ENCODE measurements at regions not wholly inside any gene's neighbourhood (a gene's known extent, or its start where the extent isn't known, plus 50 kb on each side); places are given as distances from the start of the nearest gene placed in this dataset.

GRCh38 chr7:80348223-80348622, 163.6 kb downstream of the GNAT3 start:
- DNase-seq (ENCODE audit: low spot score in 2 of 2) (no peak), FAIRE-seq (no peak)

GRCh38 chr7:80347173-80347572, 164.7 kb downstream of the GNAT3 start:
- DNase-seq (ENCODE audit: low spot score in 2 of 2) (no peak), FAIRE-seq (no peak)

- no peak for FAIRE-seq
Measured at GRCh38 chr7:80346704-80347103, 165.2 kb downstream of the GNAT3 start.

GRCh38 chr7:80335511-80336231, 176.2 kb downstream of the GNAT3 start:
- no peak for FAIRE-seq
- DNase-seq (ENCODE audit: low spot score in 2 of 2): no peak

More at GRCh38 chr7:80346704-80347103, 165.2 kb downstream of the GNAT3 start:
- DNase-seq (ENCODE audit: low spot score in 2 of 2): no peak

- no peak for DNase-seq (ENCODE audit: low spot score in 2 of 2)
- FAIRE-seq: no peak
Measured at GRCh38 chr7:80334908-80335307, 177.0 kb downstream of the GNAT3 start.

GRCh38 chr7:80334196-80334595, 177.7 kb downstream of the GNAT3 start:
- DNase-seq (ENCODE audit: low spot score in 2 of 2) (no peak), FAIRE-seq (no peak)

GRCh38 chr7:80333040-80333439, 178.8 kb downstream of the GNAT3 start:
- no peak for FAIRE-seq

GRCh38 chr7:80330434-80330833, 181.4 kb downstream of the GNAT3 start:
- FAIRE-seq: no peak
- DNase-seq (ENCODE audit: low spot score in 2 of 2): no peak

More at GRCh38 chr7:80333040-80333439, 178.8 kb downstream of the GNAT3 start:
- DNase-seq (ENCODE audit: low spot score in 2 of 2): no peak

GRCh38 chr7:80324032-80324431, 187.8 kb downstream of the GNAT3 start:
- FAIRE-seq: no peak
- no peak for DNase-seq (ENCODE audit: low spot score in 2 of 2)

- no peak for DNase-seq (ENCODE audit: low spot score in 2 of 2)
Measured at GRCh38 chr7:80319461-80319860, 184.8 kb downstream of the GNAI1 start.

GRCh38 chr7:80318081-80318480, 183.4 kb downstream of the GNAI1 start:
- FAIRE-seq (no peak), DNase-seq (ENCODE audit: low spot score in 2 of 2) (no peak)

More at GRCh38 chr7:80319461-80319860, 184.8 kb downstream of the GNAI1 start:
- no peak for FAIRE-seq

GRCh38 chr7:80316811-80317210, 182.2 kb downstream of the GNAI1 start:
- FAIRE-seq: no peak
- DNase-seq (ENCODE audit: low spot score in 2 of 2): no peak

GRCh38 chr7:80313716-80314115, 179.1 kb downstream of the GNAI1 start:
- DNase-seq (ENCODE audit: low spot score in 2 of 2): no peak
- FAIRE-seq: no peak

GRCh38 chr7:80313067-80313626, 178.5 kb downstream of the GNAI1 start:
- FAIRE-seq: no peak
- no peak for DNase-seq (ENCODE audit: low spot score in 2 of 2)

- FAIRE-seq: no peak
- DNase-seq (ENCODE audit: low spot score in 2 of 2): no peak
Measured at GRCh38 chr7:80312139-80312661, 177.6 kb downstream of the GNAI1 start.

GRCh38 chr7:80311313-80311712, 176.7 kb downstream of the GNAI1 start:
- DNase-seq (ENCODE audit: low spot score in 2 of 2) (no peak), FAIRE-seq (no peak)

- DNase-seq (ENCODE audit: low spot score in 2 of 2) (no peak), FAIRE-seq (no peak)
Measured at GRCh38 chr7:80309971-80310549, 175.4 kb downstream of the GNAI1 start.

GRCh38 chr7:80309377-80309776, 174.7 kb downstream of the GNAI1 start:
- no peak for DNase-seq (ENCODE audit: low spot score in 2 of 2)
- no peak for FAIRE-seq

- no peak for FAIRE-seq
- no peak for DNase-seq (ENCODE audit: low spot score in 2 of 2)
Measured at GRCh38 chr7:80307227-80307856, 172.7 kb downstream of the GNAI1 start.

GRCh38 chr7:80303315-80303714, 168.7 kb downstream of the GNAI1 start:
- DNase-seq (ENCODE audit: low spot score in 2 of 2) (no peak), FAIRE-seq (no peak)

- DNase-seq (ENCODE audit: low spot score in 2 of 2) (no peak), FAIRE-seq (no peak)
Measured at GRCh38 chr7:80302636-80303035, 168.0 kb downstream of the GNAI1 start.
